Left ventricle myocardium inferior (tissue), 1 donor: ENCODE measurements at regions not wholly inside any gene's neighbourhood (a gene's known extent, or its start where the extent isn't known, plus 50 kb on each side); places are given as distances from the start of the nearest gene placed in this dataset.

Experiments used
- DNase-seq: peaks from one replicate; pipeline ENCODE4 v3.0.0-alpha.2; 2020
- H3K27ac ChIP-seq: fragments of 200-600 bp; replicated peaks from 2 replicates; pipeline ENCODE4 v1.8.0; 2021
- H3K27me3 ChIP-seq: fragments of 200-600 bp; 2 replicates; pipeline ENCODE4 v1.8.0; 2021; ENCODE audit warnings: low read depth
- H3K36me3 ChIP-seq: fragments of 200-600 bp; 2 replicates; pipeline ENCODE4 v1.8.0; 2021
- H3K4me1 ChIP-seq: fragments of 200-600 bp; 2 replicates; pipeline ENCODE4 v1.8.0; 2021
- H3K4me3 ChIP-seq: fragments of 200-600 bp; 2 replicates; pipeline ENCODE4 v1.8.0; 2021; ENCODE audit warnings: mild to moderate bottlenecking, moderate library complexity
- H3K9me3 ChIP-seq: fragments of 200-600 bp; replicated peaks from 2 replicates; pipeline ENCODE4 v1.8.0; 2021
- CTCF ChIP-seq: fragments of 200-600 bp; IDR thresholded peaks from 2 replicates; pipeline ENCODE4 v1.8.0; 2021; ENCODE audit warnings: antibody characterized with exemption, mild to moderate bottlenecking, borderline replicate concordance
- intact Hi-C: fragments of 100-400 bp; cut with micrococcal nuclease; formaldehyde crosslinking; loops from one replicate; pipeline ENCODE4 v1.11.0; 2022
- donor health status: DM: no; HTN: yes; CAD: no; lungs with severe emphysema.

DNA sequence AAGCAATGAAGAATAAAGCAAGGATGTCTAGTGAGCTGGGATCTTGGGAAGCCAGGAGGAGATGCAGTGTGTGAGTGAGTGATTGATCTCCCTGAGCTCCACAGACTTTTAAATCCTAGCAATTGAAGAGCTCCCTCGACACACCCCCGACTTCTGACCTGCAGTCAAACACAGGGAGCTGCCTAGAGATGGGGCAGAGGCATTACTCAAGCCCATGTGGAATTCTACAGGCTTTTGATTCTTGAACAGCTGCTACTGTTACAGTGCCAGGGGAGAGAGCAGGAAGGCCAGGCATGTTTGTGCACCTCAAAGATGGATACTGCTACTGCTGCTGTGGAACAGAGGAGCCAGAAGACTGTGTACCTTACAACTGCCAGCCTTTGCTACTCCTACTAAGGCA is 1403.1 kb upstream of the ALCAM start:
- H3K9me3 ChIP-seq: no peaks in the 10 kb centered on the region
- no peak for DNase-seq
- H3K36me3 ChIP-seq: no peaks in the 10 kb centered on the region
- no peak overlapping the region for H3K27ac ChIP-seq
- no peak for TF ChIP-seq CTCF
- intact Hi-C loops: no loop called here
- no peaks in the 10 kb centered on the region for H3K4me1 ChIP-seq
- no peaks in the 10 kb centered on the region for H3K27me3 ChIP-seq
- H3K4me3 ChIP-seq: no peak overlapping the region

- DNase-seq: no peak
- Histone ChIP-seq H3K4me1 (no peaks in the 10 kb centered on the region), H3K9me3 (no peaks in the 10 kb centered on the region), H3K4me3 (no peak overlapping the region), H3K36me3 (no peaks in the 10 kb centered on the region), H3K27me3 (no peaks in the 10 kb centered on the region), H3K27ac (no peak overlapping the region)
- intact Hi-C loops: no loop called here
- TF ChIP-seq CTCF: no peak
These were observed 1400.9 kb upstream of the ALCAM start for GRCh38 chr3:103965764-103966163.

DNA sequence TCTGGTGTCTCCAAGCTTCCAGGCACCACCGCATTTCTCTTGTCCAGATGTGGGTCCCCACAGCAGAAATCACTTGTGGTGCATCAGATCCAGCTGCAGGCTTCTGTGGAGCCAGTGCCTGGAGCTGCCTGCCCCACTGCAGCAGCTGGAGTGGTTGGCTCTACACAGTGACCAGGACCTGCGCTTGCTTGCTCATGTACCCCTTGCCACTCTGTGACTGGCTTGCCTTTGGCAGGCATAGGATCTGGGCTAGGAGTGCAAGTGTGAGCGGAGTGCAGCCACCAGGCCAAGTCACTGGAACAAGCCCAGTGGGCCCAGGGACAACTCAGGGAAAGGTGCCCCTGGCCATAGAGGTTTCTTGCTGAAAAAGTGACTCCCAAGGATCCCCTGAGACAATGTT is 1400.0 kb upstream of the ALCAM start:
- Histone ChIP-seq H3K9me3 (no peaks in the 10 kb centered on the region), H3K4me1 (no peaks in the 10 kb centered on the region), H3K27me3 (no peaks in the 10 kb centered on the region), H3K27ac (no peak overlapping the region), H3K36me3 (no peaks in the 10 kb centered on the region), H3K4me3 (no peak overlapping the region)
- TF ChIP-seq CTCF: no peak
- no peak for DNase-seq
- intact Hi-C loops: no loop called here

DNA sequence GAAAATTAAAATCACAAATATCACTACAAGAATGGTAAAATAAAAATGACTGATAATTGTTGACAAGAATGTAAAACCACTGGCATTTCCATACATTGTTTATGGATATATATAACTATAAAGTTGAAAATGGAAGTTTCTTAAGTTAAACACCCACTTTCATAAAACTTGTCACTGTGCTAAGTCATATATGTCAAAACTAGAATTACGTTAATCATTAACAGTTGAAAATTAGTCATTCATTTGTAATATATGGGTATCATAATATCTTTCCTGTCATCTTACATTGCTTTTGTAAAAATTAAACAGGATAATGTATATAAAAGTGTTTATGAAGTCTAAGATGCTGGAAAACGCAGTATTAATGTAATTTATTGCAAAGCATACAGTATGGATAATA is 1398.6 kb upstream of the ALCAM start:
- Histone ChIP-seq H3K9me3 (no peaks in the 10 kb centered on the region), H3K4me3 (no peak overlapping the region), H3K27ac (no peak overlapping the region), H3K27me3 (no peaks in the 10 kb centered on the region), H3K36me3 (no peaks in the 10 kb centered on the region), H3K4me1 (no peaks in the 10 kb centered on the region)
- TF ChIP-seq CTCF: no peak
- intact Hi-C loops: no loop called here
- DNase-seq: no peak

DNA sequence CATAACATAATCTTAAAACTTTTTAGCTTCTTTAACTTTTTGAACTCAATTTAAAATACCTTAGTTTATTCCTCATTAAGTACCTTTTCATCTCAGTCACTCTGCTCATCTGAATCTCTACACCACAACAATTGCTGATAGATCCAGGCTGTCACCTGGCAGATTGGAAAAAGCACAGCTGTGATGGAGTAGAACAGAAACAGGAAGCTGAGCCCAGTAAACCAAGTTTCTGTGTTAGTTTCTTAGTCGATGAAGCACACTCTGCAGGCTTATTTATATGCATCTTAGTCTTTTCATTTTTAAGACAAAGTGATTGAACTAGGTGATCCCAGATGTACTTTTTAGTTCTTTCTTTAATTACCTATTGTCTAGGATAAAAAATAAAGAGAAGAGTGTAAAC is 1398.0 kb upstream of the ALCAM start:
- no peaks in the 10 kb centered on the region for H3K4me1 ChIP-seq
- no peak overlapping the region for H3K4me3 ChIP-seq
- TF ChIP-seq CTCF: no peak

GRCh38 chr3:103976931-103977339 is 1389.8 kb upstream of the ALCAM start:
- no peak for DNase-seq
- intact Hi-C loops: no loop called here
- no peak overlapping the region for H3K4me3 ChIP-seq

More for the DNA sequence above, 1398.0 kb upstream of the ALCAM start:
- Histone ChIP-seq H3K27me3 (no peaks in the 10 kb centered on the region), H3K36me3 (no peaks in the 10 kb centered on the region), H3K9me3 (no peaks in the 10 kb centered on the region), H3K27ac (no peak overlapping the region)
- DNase-seq: no peak
- intact Hi-C loops: no loop called here

More at GRCh38 chr3:103976931-103977339, 1389.8 kb upstream of the ALCAM start:
- TF ChIP-seq CTCF: no peak
- peaks cover 7% of the 10 kb centered on the region for H3K9me3 ChIP-seq
- no peaks in the 10 kb centered on the region for H3K4me1 ChIP-seq
- H3K36me3 ChIP-seq: no peaks in the 10 kb centered on the region
- H3K27ac ChIP-seq: no peak overlapping the region
- no peaks in the 10 kb centered on the region for H3K27me3 ChIP-seq
